H7 (cell line): ENCODE measurements at regions not wholly inside any gene's neighbourhood (a gene's known extent, or its start where the extent isn't known, plus 50 kb on each side); places are given as distances from the start of the nearest gene placed in this dataset.

Experiments
- DNase-seq: peaks from one replicate; pipeline ENCODE4 v3.0.0; 2012
- H3K27me3 ChIP-seq: 2 replicates; pipeline ENCODE4 v1.6.0; 2011; ENCODE audit warnings: mild to moderate bottlenecking, low read length; ENCODE audit not compliant: control insufficient read depth, insufficient read depth
- H3K36me3 ChIP-seq: replicated peaks from 2 replicates; pipeline ENCODE4 v1.5.1; 2011; ENCODE audit warnings: low read length; ENCODE audit not compliant: control insufficient read depth, insufficient read depth
- H3K4me3 ChIP-seq: 2 replicates; pipeline ENCODE4 v1.5.1; 2011; ENCODE audit warnings: low read depth, mild to moderate bottlenecking, control low read depth, low read length, moderate library complexity; ENCODE audit not compliant: insufficient read depth

GRCh38 chr7:136070736-136071505 is 93.8 kb upstream of the MTPN start:
- H3K4me3 ChIP-seq = no peak overlapping the region
- no peak for DNase-seq
- H3K36me3 ChIP-seq = no peaks in the 10 kb centered on the region
- H3K27me3 ChIP-seq = no peaks in the 10 kb centered on the region

DNA sequence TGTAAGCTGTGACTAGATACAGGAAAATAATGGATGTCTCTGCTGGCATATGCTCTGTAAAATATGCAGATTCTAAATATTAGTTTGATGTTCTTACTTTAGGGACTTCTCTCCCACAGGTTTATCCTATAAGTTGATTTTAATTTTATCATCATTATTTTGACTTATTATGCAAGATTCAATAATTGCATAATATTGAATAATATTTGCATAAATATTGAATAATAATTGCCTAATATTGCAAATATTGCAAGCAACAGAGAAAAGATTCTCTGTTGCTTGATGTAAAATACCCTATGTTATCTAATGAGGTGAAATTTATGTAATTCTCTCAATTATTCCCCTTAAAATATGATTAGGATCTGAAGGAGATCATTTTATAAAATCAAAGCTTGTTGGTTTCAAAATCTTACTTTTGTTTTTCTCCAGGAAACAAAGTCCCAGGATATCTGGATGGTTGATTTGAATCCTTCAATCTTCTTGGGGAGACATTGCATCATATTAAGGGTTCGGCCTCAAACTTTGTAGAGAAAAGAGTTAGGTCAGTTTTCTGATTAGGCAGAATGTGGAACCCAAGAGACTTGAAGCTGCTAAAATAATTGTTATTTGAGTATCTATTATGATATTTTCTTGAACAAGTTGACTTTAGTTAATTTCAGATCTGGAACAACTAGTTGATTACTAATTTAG is 92.8 kb upstream of the MTPN start:
- no peaks in the 10 kb centered on the region for H3K36me3 ChIP-seq
- DNase-seq = no peak
- H3K4me3 ChIP-seq = no peak overlapping the region

DNA sequence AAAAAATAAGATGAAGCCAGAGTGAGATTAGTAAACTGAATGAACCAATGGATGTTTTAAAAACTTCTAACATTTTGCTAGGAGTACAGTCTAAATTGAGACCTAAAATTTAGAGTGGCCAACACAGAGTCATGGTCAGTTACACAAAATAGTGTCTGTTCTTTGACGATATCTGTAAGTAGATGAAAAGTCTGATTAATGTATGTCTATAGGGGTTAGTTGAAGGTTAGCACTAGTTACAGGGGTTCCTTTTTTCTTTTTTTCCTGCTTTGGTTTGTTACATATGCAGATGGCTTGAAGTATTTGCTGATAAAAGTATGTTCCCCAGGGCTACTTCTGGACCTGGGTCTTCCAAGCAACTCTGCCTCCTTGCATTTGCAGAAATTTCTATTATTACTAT is 90.1 kb upstream of the MTPN start:
- no peaks in the 10 kb centered on the region for H3K27me3 ChIP-seq
- H3K4me3 ChIP-seq = no peak overlapping the region
- DNase-seq = no peak
- no peaks in the 10 kb centered on the region for H3K36me3 ChIP-seq

More for the DNA sequence above, 92.8 kb upstream of the MTPN start:
- no peaks in the 10 kb centered on the region for H3K27me3 ChIP-seq

GRCh38 chr7:136066304-136067143 is 89.4 kb upstream of the MTPN start:
- no peak overlapping the region for H3K4me3 ChIP-seq
- no peak for DNase-seq
- no peaks in the 10 kb centered on the region for H3K27me3 ChIP-seq
- H3K36me3 ChIP-seq = no peaks in the 10 kb centered on the region

- Histone ChIP-seq H3K27me3 (no peaks in the 10 kb centered on the region), H3K36me3 (no peaks in the 10 kb centered on the region), H3K4me3 (no peak overlapping the region)
- no peak for DNase-seq
Measured at GRCh38 chr7:136064627-136065237, 87.6 kb upstream of the MTPN start.

DNA sequence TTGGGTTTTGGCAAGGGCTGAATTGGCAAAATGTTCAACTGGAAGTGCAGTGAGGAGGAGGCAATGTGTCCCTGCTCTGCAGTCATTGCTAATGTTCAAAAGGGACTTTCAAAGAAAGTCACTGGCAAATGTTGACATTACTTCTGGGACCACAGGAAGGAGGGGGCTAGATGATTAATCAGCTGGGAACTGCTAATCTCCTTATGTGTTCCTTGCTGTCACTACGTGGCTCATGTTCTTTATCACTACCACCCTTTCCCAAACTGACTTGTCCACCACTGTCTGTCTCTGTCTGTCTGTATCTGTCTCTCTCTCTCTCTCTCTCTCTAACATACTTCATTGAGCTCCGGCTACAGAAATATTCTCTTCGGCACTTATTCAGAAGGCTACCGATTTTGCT is 86.9 kb upstream of the MTPN start:
- no peaks in the 10 kb centered on the region for H3K27me3 ChIP-seq
- DNase-seq = no peak
- no peak overlapping the region for H3K4me3 ChIP-seq
- H3K36me3 ChIP-seq = no peaks in the 10 kb centered on the region

DNA sequence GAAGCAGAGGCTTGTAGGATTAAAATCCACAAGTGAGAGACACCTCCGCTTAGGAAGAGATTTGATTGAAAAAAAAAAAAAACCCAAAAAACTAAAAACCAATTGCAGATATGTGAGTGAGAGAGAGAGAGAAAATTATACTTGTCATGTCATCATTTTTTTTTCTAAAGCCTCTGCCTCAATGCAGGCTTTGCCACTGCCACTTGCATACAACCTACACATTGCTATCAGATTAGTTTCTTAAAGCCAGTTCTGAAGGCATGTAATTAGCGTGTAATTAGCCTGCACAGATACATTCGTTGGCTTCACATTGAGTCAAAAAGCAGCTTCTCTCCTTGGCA is 86.1 kb upstream of the MTPN start:
- no peak overlapping the region for H3K4me3 ChIP-seq
- no peak for DNase-seq
- H3K36me3 ChIP-seq = no peaks in the 10 kb centered on the region
- H3K27me3 ChIP-seq = no peaks in the 10 kb centered on the region

DNA sequence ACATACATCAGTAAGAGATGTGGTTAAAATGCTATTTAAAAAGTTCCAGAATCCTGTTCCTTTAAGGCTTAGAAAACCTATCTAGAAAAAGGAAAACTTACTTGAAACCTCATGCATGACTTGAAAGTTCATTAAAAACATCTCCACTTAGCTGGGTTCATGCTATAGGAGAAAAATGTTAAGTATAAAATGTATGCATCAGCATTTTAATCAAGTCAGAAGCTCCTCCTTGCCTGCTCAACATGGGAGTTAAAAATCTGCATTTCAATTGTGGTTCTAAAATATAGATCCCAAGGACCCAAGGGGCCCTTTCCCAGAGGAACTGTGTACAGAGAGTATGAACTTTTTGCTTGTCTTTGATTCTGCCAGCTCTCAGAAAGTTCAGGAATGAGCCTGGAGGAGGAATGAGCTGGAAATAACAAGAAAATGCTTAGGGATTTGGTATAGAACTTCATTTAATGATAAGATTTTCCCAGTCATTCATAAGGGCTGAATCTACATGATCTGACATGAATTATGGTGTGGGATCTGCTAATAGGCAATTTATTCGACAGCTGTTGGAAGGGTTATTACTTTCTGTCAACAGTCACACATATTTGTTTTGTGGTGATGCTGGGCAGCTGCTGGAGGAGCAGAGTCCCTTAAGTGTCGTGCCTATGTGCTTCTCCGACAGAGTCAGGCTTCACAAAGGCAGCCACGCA is 85.6 kb upstream of the MTPN start:
- Histone ChIP-seq H3K4me3 (no peak overlapping the region), H3K36me3 (no peaks in the 10 kb centered on the region), H3K27me3 (no peaks in the 10 kb centered on the region)
- no peak for DNase-seq

GRCh38 chr7:136061433-136061832 is 84.3 kb upstream of the MTPN start:
- Histone ChIP-seq H3K36me3 (no peaks in the 10 kb centered on the region), H3K4me3 (no peak overlapping the region), H3K27me3 (no peaks in the 10 kb centered on the region)
- DNase-seq = no peak

GRCh38 chr7:136058546-136058945 is 81.4 kb upstream of the MTPN start:
- Histone ChIP-seq H3K36me3 (no peaks in the 10 kb centered on the region), H3K27me3 (no peaks in the 10 kb centered on the region), H3K4me3 (no peak overlapping the region)
- DNase-seq = no peak

- H3K27me3 ChIP-seq = no peaks in the 10 kb centered on the region
- H3K36me3 ChIP-seq = no peaks in the 10 kb centered on the region
- H3K4me3 ChIP-seq = no peak overlapping the region
- no peak for DNase-seq
Measured at GRCh38 chr7:136057509-136057908, 80.3 kb upstream of the MTPN start.

DNA sequence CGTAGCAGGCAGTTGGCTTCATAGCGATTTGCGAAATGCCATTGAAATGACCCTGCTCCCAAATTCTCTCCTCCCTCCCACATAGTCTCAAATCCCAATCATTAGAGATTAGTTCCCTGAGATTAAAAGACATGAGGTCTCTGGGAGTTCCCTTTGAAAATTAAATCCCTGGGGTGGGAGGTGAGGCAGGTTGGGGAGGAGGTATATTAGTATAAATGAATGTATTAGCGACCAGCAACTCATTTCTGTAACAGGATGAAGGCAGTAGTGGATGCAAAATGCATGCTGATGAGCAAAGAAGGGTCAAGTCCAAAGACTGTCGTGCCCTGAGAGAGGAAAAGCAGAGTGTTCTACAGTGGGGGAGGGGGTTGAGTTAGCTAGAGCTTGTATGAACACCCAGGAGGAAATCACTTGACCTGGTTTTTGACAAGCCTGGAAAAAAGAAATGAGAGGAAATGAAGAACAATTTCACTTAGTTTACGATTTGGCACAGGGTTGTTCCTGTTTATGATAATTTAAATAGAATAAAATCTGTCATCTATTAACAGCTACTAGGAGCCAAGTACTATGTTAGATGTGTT is 79.6 kb upstream of the MTPN start:
- no peak for DNase-seq
- H3K4me3 ChIP-seq = no peak overlapping the region
- no peaks in the 10 kb centered on the region for H3K27me3 ChIP-seq
- no peaks in the 10 kb centered on the region for H3K36me3 ChIP-seq

GRCh38 chr7:136055266-136055665 is 78.1 kb upstream of the MTPN start:
- Histone ChIP-seq H3K4me3 (no peak overlapping the region), H3K36me3 (no peaks in the 10 kb centered on the region), H3K27me3 (no peaks in the 10 kb centered on the region)
- DNase-seq = no peak
